ENCODE measurements at regions not wholly inside any gene's neighbourhood (a gene's known extent, or its start where the extent isn't known, plus 50 kb on each side); places are given as distances from the start of the nearest gene placed in this dataset.
A peak's percentile ranks its signal among the peaks of the same experiment; 100 is the strongest.

GRCh38 chr13:59531571-59532091 is 632.1 kb downstream of the DIAPH3 start:
- Histone ChIP-seq H2AFZ (ENCODE audit: low read length) (no peak overlapping the region), H3K27me3 (ENCODE audit: control insufficient read depth in 1 of 2, insufficient read depth in 2 of 2, low read length in 2 of 2) (no peaks in the 10 kb centered on the region), H3K36me3 (replicated peaks in 1 of 2; ENCODE audit: control insufficient read depth in 1 of 2, insufficient read depth in 2 of 2, low read length in 2 of 2) (no peaks in the 10 kb centered on the region), H3K79me2 (ENCODE audit: insufficient read depth, low read length) (no peaks in the 10 kb centered on the region), H3K4me2 (ENCODE audit: low read depth, low read length) (no peak overlapping the region; the same call in 1 of the 2 replicates), H3K4me1 (ENCODE audit: insufficient read depth, low read length) (0 out of 2 replicates have a peak, but pooled peaks cover 7% of the 10 kb centered on the region), H4K20me1 (ENCODE audit: insufficient read depth, low read length) (no peaks in the 10 kb centered on the region), H3K9ac (ENCODE audit: insufficient read depth, low read depth, low read length) (no peak overlapping the region), H3K9me3 (ENCODE audit: low read length) (no peaks in the 10 kb centered on the region), H3K4me3 (replicated peaks in 1 of 3; ENCODE audit: insufficient read depth in 1 of 3, low read depth in 2 of 3, low read length in 3 of 3) (no peak overlapping the region), H3K27ac (ENCODE audit: extremely low read length, insufficient read depth, low read length) (no peak overlapping the region)
- TF ChIP-seq ZNF709 (CRISPR knock-in tag; IDR thresholded peaks at IDR 0.05) (no peak), ZBTB42 (CRISPR knock-in tag; IDR thresholded peaks at IDR 0.05) (no peak), FOXM1 (CRISPR knock-in tag; IDR thresholded peaks at IDR 0.05) (no peak), AKNA (CRISPR knock-in tag; IDR thresholded peaks at IDR 0.05; ENCODE audit: borderline replicate concordance) (no peak), ZSCAN31 (CRISPR knock-in tag; IDR thresholded peaks at IDR 0.05; ENCODE audit: low read depth) (no peak)
- BruUV-seq (replicated peaks), result no TSS peak
- POLR2A ChIA-PET, result no interaction called here
- in situ Hi-C loops (cut with HindIII; ENCODE audit: extremely low pct_ligation_motif_present, low pct_unique_long_range_greater_than_20kb) (no loop called here), intact Hi-C loops (cut with micrococcal nuclease; ENCODE audit: unreplicated experiment) (no loop called here)
- FAIRE-seq (no peak), DNase-seq (ENCODE audit: low spot score) (peak; percentile 3), ATAC-seq (peak; percentile 28; the same call in 1 of the 3 replicates)
- CTCF ChIA-PET (ENCODE audit: low intra/inter-chr PET ratio, low total read pairs), result no interaction called here
- 18% methylated on average over 8 of the region's 9 CpGs for WGBS (ENCODE audit: low lambda C conversion rate)

All from HepG2 (cell line).